NCI-H69 (cell line): ENCODE measurements at regions not wholly inside any gene's neighbourhood (a gene's known extent, or its start where the extent isn't known, plus 50 kb on each side); places are given as distances from the start of the nearest gene placed in this dataset.
A peak's percentile ranks its signal among the peaks of the same experiment; 100 is the strongest.

Experiments
- DNase-seq: peaks from one replicate; lab custom pipeline; 2025; lab: John Stamatoyannopoulos, UW

- DNase-seq, result no peak
Observed at GRCh38 chrX:38856670-38857265, 55.5 kb downstream of the MID1IP1 start.

- DNase-seq, result no peak
Observed at GRCh38 chrX:38857736-38858523, 56.7 kb downstream of the MID1IP1 start.

GRCh38 chrX:38859602-38860001, 58.3 kb downstream of the MID1IP1 start:
- no peak for DNase-seq

- DNase-seq, result no peak
Observed at GRCh38 chrX:38860106-38861013, 59.1 kb downstream of the MID1IP1 start.

- DNase-seq, result no peak
Observed at GRCh38 chrX:38861489-38861888, 60.2 kb downstream of the MID1IP1 start.

GRCh38 chrX:38862100-38862499, 60.8 kb downstream of the MID1IP1 start:
- no peak for DNase-seq

- no peak for DNase-seq
Observed at GRCh38 chrX:38864165-38864564, 62.9 kb downstream of the MID1IP1 start.

- DNase-seq, result no peak
Observed at GRCh38 chrX:38868321-38868720, 67.1 kb downstream of the MID1IP1 start.

GRCh38 chrX:38868941-38869401, 67.7 kb downstream of the MID1IP1 start:
- DNase-seq, result peak; percentile 15

GRCh38 chrX:38870361-38870895, 69.2 kb downstream of the MID1IP1 start:
- no peak for DNase-seq

GRCh38 chrX:38871129-38872029, 70.1 kb downstream of the MID1IP1 start:
- DNase-seq, result peak; percentile 81

GRCh38 chrX:38877366-38877765, 76.1 kb downstream of the MID1IP1 start:
- DNase-seq, result no peak

- DNase-seq, result no peak
Observed at GRCh38 chrX:38878641-38879340, 77.5 kb downstream of the MID1IP1 start.

GRCh38 chrX:38879631-38880220, 78.5 kb downstream of the MID1IP1 start:
- peak; percentile 51 for DNase-seq

- DNase-seq, result no peak
Observed at GRCh38 chrX:38880296-38880854, 79.1 kb downstream of the MID1IP1 start.

GRCh38 chrX:38881066-38881465, 79.8 kb downstream of the MID1IP1 start:
- DNase-seq, result no peak

- DNase-seq, result no peak
Observed at GRCh38 chrX:38881727-38882126, 80.5 kb downstream of the MID1IP1 start.

GRCh38 chrX:38882894-38883626, 81.8 kb downstream of the MID1IP1 start:
- DNase-seq, result peak; percentile 3

GRCh38 chrX:38886112-38886511, 84.9 kb downstream of the MID1IP1 start:
- DNase-seq, result no peak
